ENCODE measurements at regions not wholly inside any gene's neighbourhood (a gene's known extent, or its start where the extent isn't known, plus 50 kb on each side); places are given as distances from the start of the nearest gene placed in this dataset.
"Not testable (repeated sequence)": the region's sequence is repeated elsewhere in the genome, so short reads cannot be mapped to it uniquely, and the experiment has no call there.

GRCh38 chr10:94129393-94130130 lies 135.8 kb downstream of the PLCE1 start:
- DNase-seq = no peak

DNA sequence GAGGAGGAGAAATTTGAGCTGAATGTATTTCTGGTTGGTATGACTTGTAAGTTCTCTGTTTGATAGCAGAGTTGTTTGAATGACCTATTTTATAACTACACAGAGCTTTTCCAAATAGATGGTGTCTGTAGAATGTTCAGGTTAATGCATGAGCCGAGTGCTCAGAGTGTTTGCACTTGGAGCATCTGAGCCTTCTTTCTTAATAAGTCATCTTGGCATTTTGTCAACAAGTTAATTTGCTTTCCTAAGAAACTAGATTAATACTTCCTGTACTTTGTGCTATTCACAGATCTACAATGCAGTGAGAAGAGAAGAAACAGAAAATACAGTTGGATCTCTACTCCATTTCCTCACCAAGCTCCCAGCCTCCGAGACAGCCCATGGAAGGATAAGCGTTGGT lies 138.2 kb downstream of the PLCE1 start:
- DNase-seq = no peak

- DNase-seq = no peak
These were observed 139.5 kb downstream of the PLCE1 start for GRCh38 chr10:94133239-94133638.

- DNase-seq = no peak
These were observed 144.0 kb downstream of the PLCE1 start for GRCh38 chr10:94137747-94138146.

DNA sequence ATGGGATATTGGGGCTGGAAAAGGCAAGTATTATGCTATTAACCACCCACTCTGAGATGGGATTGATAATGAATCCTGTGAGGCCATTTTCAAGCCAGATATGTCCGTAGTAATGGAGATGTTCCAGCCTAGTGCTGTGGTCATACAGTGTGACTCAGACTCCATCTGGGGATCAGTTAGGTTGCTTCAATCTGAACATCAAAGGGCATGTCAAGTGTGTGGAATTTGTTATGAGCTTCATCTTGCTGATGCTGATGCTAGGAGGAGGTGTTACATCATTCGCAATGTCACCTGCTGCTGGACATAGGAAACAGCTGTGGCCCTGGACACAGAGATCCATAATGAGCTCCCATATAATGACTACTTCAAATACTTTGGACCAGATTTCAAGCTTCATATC lies 144.7 kb downstream of the PLCE1 start:
- DNase-seq = no peak

DNA sequence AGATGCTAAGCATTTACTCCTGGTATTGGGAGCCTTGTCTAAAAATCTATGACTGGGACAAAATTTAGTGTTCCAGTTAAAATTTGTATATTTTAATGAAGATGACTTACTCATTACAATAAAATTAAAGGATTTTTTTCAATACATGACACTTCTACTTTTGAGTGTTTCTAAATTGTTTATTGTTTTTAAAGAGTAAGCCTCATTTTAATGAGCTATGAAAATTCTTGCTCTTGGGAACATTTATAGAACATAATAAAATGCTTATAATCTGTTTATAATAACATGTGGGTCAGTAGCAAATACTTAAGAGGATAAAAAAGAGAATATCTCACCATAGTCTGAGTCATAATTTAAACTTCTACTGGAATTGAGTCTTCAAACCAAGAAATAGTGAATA lies 149.5 kb downstream of the PLCE1 start:
- DNase-seq = no peak

DNA sequence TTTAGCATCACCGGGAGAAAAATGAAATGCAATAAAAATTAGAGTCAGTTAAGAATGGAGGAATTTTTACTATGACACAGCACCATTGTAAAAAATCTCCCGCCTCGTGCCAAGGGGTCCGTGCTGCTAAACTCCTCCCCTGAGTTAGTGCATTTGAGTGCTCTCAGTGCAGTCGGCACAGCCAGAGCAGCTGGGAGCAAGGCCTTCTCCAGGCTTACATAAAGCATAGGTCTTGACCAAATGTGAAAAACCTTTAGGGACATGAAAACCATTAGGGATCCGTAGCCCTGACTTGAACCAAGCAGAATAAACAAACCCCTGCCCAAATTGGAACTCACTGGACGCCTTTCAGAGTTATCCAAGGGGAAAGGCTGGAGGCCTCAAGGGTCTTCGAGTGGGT lies 152.6 kb downstream of the PLCE1 start:
- DNase-seq = no peak

GRCh38 chr10:94146746-94147145 lies 153.0 kb downstream of the PLCE1 start:
- no peak for DNase-seq

- no peak for DNase-seq
These were observed 156.0 kb downstream of the PLCE1 start for GRCh38 chr10:94149702-94150101.

DNA sequence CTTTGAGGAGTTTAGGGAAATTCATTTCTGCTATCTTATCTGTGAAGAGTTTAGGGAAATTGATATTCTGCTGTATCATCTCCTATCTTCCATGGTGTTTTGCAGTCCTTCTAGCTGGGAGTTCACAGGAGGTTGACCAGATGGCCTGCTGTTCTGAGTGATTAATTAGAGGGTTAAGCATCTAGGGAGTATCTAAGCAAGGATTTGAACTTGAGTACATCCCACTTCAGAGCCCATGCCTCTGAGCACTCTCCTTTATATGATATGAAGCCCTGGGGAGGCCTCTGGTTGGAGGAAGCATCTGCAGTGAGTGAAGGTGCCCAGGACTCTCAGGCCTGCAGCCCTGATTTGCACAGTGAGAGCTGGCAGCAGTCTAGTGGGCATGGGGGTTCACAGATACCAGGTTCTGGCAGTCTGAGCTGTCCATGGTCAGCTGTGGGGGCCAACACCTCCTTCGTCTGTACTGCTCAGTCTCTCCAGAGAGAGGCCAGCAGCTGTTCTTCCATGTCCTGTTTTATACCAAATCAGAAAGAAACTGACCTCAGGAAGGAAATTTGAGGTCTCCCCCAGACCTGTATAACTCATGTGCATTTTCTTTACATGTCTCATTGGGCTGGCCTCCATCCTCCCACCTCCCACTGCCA lies 156.9 kb downstream of the PLCE1 start:
- no peak for DNase-seq

GRCh38 chr10:94155722-94156271 lies 162.1 kb downstream of the PLCE1 start:
- no peak for DNase-seq

DNA sequence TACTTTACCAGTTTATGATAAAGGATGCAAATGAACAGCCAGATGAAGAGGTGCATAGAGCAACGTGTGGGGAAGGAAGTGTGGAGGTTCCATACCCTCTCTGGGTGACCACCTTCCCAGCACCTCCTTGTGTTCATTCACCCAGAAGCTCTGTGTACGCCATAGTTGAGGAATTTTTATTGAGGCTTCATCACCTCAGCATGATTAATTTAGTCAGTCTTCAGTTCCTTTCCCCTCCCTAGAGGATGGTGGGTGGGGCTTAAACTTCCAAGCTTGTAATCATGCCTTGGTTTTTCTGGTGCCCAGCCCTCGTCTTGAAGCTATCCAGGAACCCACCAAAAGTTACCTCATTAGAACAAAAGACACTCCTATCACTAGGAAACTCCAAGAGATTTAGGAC lies 162.7 kb downstream of the PLCE1 start:
- no peak for DNase-seq

DNA sequence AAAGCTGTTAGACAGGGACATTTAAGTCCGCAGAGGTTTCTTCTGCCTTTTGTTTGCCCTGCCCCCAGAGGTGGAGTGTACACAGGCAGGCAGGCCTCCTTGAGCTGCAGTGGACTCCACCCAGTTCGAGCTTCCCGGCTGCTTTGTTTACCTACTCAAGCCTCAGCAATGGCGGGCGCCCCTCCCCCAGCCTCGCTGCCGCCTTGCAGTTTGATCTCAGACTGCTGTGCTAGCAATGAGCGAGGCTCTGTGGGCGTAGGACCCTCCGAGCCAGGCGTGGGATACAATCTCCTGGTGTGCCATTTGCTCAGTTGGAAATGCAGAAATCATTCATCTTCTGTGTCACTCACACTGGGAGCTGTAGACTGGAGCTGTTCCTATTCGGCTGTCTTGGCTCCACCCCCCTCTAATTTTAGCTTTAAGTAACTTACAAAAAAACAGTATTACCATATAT lies 171.5 kb downstream of the PLCE1 start:
- not testable (repeated sequence) for DNase-seq

- no peak for DNase-seq
These were observed 178.6 kb downstream of the PLCE1 start for GRCh38 chr10:94172332-94172731.

DNA sequence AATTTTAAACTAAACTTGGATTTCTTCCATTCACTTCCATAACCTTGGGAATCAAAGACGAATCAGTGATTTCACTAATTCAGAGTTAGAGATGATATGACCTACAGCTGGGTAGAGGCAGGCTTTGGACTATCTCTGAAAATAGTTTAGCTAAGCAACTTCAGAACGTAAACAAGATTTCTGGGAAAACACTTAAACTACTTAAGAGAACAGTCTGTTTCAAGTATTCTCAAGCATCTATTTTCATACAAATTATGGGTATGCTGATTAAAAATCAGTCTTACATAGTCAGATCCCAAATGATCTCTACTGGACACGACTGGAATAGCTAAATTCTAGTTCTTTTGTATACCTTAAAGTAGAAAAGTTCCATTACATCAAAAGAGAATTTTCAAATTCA lies 179.9 kb downstream of the PLCE1 start:
- DNase-seq = no peak

- DNase-seq = no peak
These were observed 181.1 kb downstream of the PLCE1 start for GRCh38 chr10:94174838-94175237.

DNA sequence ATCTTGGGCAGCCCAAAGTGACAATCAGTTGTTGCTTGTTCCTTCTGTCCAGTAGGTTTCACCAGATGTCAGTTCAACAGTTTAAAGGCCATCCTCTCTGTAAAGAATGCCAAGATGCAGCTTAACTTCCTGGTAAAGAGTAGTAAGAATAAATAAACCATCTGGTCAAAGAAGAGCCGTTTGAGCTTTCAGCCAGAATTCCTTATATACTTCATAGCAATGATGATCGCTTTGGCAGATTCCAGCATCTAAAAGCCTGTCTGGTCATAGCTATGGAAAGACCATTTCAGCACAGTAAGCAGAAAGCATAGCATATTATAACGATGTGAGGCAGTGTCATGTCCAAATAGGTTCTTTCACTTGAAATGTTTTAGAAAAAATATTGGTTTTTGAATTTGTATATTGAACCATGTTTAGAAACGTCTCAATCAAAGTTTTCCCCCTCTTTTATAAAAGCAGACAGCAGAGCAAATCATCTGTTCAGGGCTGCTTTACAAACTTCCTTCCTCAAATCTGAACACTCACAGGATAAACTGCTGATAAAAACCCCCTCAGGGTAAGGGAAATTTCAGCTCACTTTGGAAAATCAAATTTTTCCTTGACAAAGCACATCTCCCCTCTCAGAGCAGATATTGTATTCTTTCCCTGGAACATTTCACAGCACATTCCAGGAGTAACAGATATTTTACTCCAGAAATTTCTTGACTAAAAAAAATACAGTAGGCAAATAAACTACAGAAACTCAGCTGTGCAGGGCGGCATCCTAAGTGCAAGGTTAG lies 184.1 kb downstream of the NOC3L start:
- no peak for DNase-seq

DNA sequence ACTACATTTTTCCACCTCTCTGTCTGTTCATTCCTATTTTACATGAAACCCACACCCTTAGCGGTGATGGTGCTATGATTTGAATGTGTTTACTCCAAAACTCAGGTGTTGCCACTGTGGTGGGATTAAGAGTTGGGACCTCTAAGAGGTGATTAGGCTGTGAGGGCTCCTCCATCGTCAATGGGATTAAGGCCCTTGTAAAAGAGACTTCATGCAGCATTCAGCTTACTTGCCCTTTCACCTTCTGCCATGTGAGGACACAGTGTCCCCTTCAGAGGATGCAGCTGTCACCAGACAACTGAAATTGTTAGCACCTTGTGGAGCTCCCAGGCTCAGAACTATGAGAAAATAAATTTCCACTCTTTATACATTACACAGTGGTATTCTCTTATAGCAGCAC lies 182.2 kb downstream of the NOC3L start:
- DNase-seq = no peak

- DNase-seq = no peak
These were observed 179.0 kb downstream of the NOC3L start for GRCh38 chr10:94183666-94184264.

DNA sequence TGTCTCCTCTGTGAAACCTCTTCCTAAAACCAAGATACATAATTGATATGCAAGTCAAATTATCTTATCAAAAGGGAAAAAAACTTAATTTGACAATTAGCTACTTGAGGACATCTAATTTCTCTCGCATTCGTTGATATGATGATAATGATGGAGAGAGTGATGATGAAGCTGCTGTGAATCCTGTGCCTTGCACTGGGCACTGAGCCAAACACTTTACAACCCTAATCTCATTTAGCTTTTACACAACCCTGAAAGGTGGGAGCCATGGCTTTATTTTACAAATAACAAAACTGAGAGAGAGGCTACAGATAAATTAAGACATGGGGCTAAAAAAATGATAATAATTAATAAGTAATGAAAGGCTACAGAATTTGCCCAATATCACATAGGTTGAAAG lies 176.0 kb downstream of the NOC3L start:
- no peak for DNase-seq

GRCh38 chr10:94192333-94192732 lies 170.4 kb downstream of the NOC3L start:
- no peak for DNase-seq

- DNase-seq = no peak
These were observed 169.8 kb downstream of the NOC3L start for GRCh38 chr10:94192974-94193373.

DNA sequence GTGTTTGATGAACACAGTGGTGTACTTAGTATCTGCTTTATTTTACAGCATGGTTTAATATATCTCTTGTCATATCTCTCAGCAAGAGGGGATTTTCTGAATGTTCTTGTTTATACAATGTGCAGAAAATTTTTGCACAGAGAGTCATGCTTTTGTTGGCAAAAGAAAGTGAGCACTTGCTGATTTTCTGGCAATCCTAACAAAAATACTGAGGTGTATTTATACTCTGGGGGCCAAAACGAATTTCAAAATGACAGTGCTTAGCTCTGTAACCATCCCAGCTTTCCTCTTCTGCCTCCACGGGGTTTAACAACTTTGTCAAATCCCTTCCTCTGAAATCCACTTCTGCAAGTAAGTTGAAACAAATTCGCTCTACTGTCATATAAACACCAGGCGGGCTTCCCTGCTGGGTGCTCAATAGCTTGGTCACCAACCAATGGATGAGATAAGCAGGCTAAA lies 169.2 kb downstream of the NOC3L start:
- DNase-seq = no peak
